WERI-Rb-1 (cell line): ENCODE measurements at regions not wholly inside any gene's neighbourhood (a gene's known extent, or its start where the extent isn't known, plus 50 kb on each side); places are given as distances from the start of the nearest gene placed in this dataset.

ENCODE experiments used
- DNase-seq: peaks from one replicate; pipeline ENCODE4 v3.0.0-alpha.2; 2020
- H3K27ac ChIP-seq: fragments of 250-450 bp; sonication (Bioruptor Pico); 2 replicates; pipeline ENCODE4 v1.5.1; 2020; ENCODE audit warnings: mild to moderate bottlenecking, moderate library complexity
- H3K27me3 ChIP-seq: fragments of 250-450 bp; sonication (Bioruptor Pico); 2 replicates; pipeline ENCODE4 v1.5.1; 2021; ENCODE audit warnings: mild to moderate bottlenecking, low read depth, moderate library complexity; ENCODE audit not compliant: insufficient read depth, severe bottlenecking
- H3K36me3 ChIP-seq: fragments of 250-450 bp; sonication (Bioruptor Pico); 2 replicates; pipeline ENCODE4 v1.5.1; 2020; ENCODE audit warnings: mild to moderate bottlenecking, moderate library complexity
- H3K4me3 ChIP-seq: 2 replicates; pipeline ENCODE4 v1.5.1; 2011; ENCODE audit warnings: low read depth, mild to moderate bottlenecking, control low read depth, low read length
- H3K9me3 ChIP-seq: fragments of 250-450 bp; sonication (Bioruptor Pico); 2 replicates; pipeline ENCODE4 v1.5.1; 2021; ENCODE audit warnings: mild to moderate bottlenecking, moderate library complexity; ENCODE audit not compliant: severe bottlenecking
- TF ChIP-seq, protein P1 (sequence below): IDR thresholded peaks from 2 replicates; pipeline ENCODE4 v1.5.1; 2011; ENCODE audit warnings: low read depth, mild to moderate bottlenecking, control low read depth, inconsistent platforms, low read length

GRCh38 chr14:54267172-54267571 is 129.6 kb upstream of the CDKN3 start:
- Histone ChIP-seq H3K9me3 (no peaks in the 10 kb centered on the region), H3K36me3 (no peaks in the 10 kb centered on the region), H3K27me3 (peaks cover 66% of the 10 kb centered on the region), H3K27ac (no peak overlapping the region), H3K4me3 (no peak overlapping the region)
- DNase-seq = no peak
- TF ChIP-seq, protein P1, sequence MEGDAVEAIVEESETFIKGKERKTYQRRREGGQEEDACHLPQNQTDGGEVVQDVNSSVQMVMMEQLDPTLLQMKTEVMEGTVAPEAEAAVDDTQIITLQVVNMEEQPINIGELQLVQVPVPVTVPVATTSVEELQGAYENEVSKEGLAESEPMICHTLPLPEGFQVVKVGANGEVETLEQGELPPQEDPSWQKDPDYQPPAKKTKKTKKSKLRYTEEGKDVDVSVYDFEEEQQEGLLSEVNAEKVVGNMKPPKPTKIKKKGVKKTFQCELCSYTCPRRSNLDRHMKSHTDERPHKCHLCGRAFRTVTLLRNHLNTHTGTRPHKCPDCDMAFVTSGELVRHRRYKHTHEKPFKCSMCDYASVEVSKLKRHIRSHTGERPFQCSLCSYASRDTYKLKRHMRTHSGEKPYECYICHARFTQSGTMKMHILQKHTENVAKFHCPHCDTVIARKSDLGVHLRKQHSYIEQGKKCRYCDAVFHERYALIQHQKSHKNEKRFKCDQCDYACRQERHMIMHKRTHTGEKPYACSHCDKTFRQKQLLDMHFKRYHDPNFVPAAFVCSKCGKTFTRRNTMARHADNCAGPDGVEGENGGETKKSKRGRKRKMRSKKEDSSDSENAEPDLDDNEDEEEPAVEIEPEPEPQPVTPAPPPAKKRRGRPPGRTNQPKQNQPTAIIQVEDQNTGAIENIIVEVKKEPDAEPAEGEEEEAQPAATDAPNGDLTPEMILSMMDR = no peak

DNA sequence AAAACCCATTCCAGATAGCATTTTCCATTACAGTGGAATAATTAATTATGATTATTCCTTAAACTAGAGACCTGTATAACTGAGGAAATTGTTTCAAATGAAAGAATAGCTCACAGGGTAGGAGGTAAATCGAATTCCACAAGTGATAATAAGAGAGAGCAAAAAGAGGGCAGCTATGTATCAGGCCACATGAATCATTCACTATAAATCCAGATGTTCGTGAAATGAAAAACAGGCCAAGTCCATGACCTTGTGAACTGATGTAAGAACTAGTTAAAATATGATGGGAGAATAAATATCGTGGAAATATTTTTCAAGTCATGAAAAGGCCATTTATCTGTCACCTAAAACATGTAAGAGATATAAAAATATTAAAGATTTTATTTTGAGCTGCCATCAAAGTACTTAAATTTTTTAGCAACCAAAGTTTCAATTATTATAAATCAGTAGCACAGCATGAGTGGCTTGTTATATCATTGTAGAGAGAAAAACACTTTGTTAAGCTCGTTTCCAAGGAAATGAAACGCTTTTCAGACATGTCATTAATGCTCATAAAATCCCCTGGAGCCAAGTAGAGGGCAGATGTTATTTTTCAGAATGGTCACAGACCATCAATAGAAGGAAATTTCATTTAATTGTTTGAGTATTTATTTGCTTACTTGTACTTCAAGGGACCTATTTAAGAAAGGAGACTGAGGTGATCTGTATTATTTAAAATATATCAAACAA is 120.6 kb upstream of the CDKN3 start:
- no peaks in the 10 kb centered on the region for H3K9me3 ChIP-seq
- TF ChIP-seq, protein P1 = no peak

DNA sequence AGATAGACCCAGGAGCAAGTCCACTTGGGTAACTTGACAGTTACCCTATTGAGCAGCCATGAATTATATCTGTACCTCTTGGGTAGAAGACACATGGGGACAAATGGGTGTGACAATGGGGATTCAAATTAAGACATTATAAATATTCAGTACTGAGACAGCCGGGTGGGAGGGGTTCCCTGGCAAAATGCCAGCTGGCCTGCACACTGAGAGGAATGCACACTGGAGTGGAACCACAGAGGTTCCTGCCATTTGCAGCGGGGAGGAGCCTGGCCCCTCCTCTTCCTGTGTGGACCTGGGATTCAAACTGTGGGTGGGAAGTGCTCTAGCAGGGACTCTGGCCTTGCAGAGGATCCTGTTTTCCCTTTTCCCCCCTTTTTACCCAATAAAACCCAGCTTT is 118.7 kb upstream of the CDKN3 start:
- no peaks in the 10 kb centered on the region for H3K36me3 ChIP-seq
- DNase-seq = no peak
- H3K27ac ChIP-seq = no peak overlapping the region
- H3K4me3 ChIP-seq = no peak overlapping the region
- TF ChIP-seq, protein P1 = no peak
- H3K9me3 ChIP-seq = no peaks in the 10 kb centered on the region
- peaks cover 61% of the 10 kb centered on the region for H3K27me3 ChIP-seq

More for the DNA sequence above, 120.6 kb upstream of the CDKN3 start:
- Histone ChIP-seq H3K27me3 (peaks cover 53% of the 10 kb centered on the region), H3K36me3 (no peaks in the 10 kb centered on the region), H3K27ac (no peak overlapping the region), H3K4me3 (no peak overlapping the region)
- no peak for DNase-seq

DNA sequence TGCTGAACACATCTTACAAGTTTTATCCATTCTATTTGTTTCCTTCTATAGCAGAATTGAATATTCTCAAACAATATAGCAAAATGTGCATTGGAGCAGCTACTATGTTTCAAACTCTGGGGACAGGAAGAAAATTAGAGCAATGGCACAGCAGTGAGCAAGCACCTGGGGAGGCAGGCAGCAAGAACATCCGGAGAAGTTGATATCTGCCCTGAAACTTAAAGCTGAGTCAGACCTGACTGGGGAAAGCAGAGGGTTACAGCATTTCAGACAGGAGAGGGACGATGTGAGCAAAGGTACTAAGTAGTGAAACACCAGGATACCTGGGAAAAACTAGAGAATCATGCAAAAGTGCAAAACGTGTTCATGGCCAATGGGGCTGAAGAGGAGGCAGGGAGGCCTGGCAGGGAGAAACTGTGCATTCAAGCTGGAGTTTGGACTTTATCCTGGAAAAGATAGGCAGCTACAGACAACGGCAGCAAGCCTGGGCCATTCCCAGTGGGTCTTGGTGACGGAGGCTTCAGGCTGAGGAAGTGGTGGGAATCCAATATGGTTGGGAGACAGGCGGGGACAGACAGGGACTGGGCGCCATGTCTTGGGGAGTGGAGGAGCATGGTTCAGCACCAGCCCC is 118.0 kb upstream of the CDKN3 start:
- Histone ChIP-seq H3K36me3 (no peaks in the 10 kb centered on the region), H3K27ac (no peak overlapping the region), H3K27me3 (peaks cover 68% of the 10 kb centered on the region), H3K4me3 (no peak overlapping the region), H3K9me3 (no peaks in the 10 kb centered on the region)
- no peak for DNase-seq
- TF ChIP-seq, protein P1 = no peak

GRCh38 chr14:54282849-54283248 is 114.0 kb upstream of the CDKN3 start:
- H3K4me3 ChIP-seq = no peak overlapping the region
- H3K27me3 ChIP-seq = peaks cover 89% of the 10 kb centered on the region
- no peak overlapping the region for H3K27ac ChIP-seq
- no peak for DNase-seq
- no peaks in the 10 kb centered on the region for H3K36me3 ChIP-seq
- no peaks in the 10 kb centered on the region for H3K9me3 ChIP-seq
- TF ChIP-seq, protein P1 = no peak
